Loucy (cell line): ENCODE measurements at regions not wholly inside any gene's neighbourhood (a gene's known extent, or its start where the extent isn't known, plus 50 kb on each side); places are given as distances from the start of the nearest gene placed in this dataset.
"Not testable (repeated sequence)": the region's sequence is repeated elsewhere in the genome, so short reads cannot be mapped to it uniquely, and the experiment has no call there.

ENCODE experiments used
- H2AFZ ChIP-seq: fragments of 200-600 bp; sonication (generic); 2 replicates; pipeline ENCODE4 v1.6.0; 2016; ENCODE audit warnings: antibody characterized with exemption, mild to moderate bottlenecking, low read length, moderate library complexity
- H3F3A ChIP-seq: fragments of 200-600 bp; 2 replicates; pipeline ENCODE4 v1.6.0; 2016; ENCODE audit warnings: antibody characterized with exemption, low read depth, mild to moderate bottlenecking
- H3K27me3 ChIP-seq: fragments of 200-600 bp; sonication (generic); 2 replicates; pipeline ENCODE4 v1.6.1; 2014; ENCODE audit warnings: low read length, mild to moderate bottlenecking; ENCODE audit not compliant: insufficient read depth, poor library complexity, severe bottlenecking
- H3K36me3 ChIP-seq: fragments of 200-600 bp; sonication (generic); 2 replicates; pipeline ENCODE4 v1.6.1; 2016; ENCODE audit warnings: low read length; ENCODE audit not compliant: insufficient read depth
- H3K4me1 ChIP-seq: fragments of 200-600 bp; sonication (generic); 2 replicates; pipeline ENCODE4 v1.5.1; 2014; ENCODE audit warnings: low read length, mild to moderate bottlenecking; ENCODE audit not compliant: insufficient read depth, poor library complexity, severe bottlenecking
- H3K4me2 ChIP-seq: fragments of 200-600 bp; sonication (generic); 2 replicates; pipeline ENCODE4 v1.6.0; 2014; ENCODE audit warnings: antibody characterized with exemption, low read length, low read depth, mild to moderate bottlenecking; ENCODE audit not compliant: poor library complexity, severe bottlenecking
- H3K4me3 ChIP-seq: fragments of 200-600 bp; sonication (generic); 2 replicates; pipeline ENCODE4 v1.5.1; 2014; ENCODE audit warnings: low read length, mild to moderate bottlenecking, mixed read lengths; ENCODE audit not compliant: poor library complexity, severe bottlenecking
- H3K79me2 ChIP-seq: fragments of 200-600 bp; sonication (generic); 2 replicates; pipeline ENCODE4 v1.6.1; 2014; ENCODE audit warnings: low read length; ENCODE audit not compliant: insufficient read depth
- H3K9ac ChIP-seq: fragments of 200-600 bp; sonication (generic); 2 replicates; pipeline ENCODE4 v1.6.0; 2014; ENCODE audit warnings: mild to moderate bottlenecking, low read depth, low read length, moderate library complexity; ENCODE audit not compliant: poor library complexity, severe bottlenecking
- H3K9me2 ChIP-seq: fragments of 200-600 bp; sonication (generic); replicated peaks from 2 replicates; pipeline ENCODE4 v1.6.1; 2016; ENCODE audit warnings: low read depth, low read length, mixed read lengths
- H3K9me3 ChIP-seq: fragments of 200-600 bp; sonication (generic); 2 replicates; pipeline ENCODE4 v1.6.1; 2014; ENCODE audit warnings: mild to moderate bottlenecking, antibody characterized with exemption, low read length, low read depth; ENCODE audit not compliant: insufficient read depth
- H4K20me1 ChIP-seq: fragments of 200-600 bp; sonication (generic); 2 replicates; pipeline ENCODE4 v1.6.0; 2014; ENCODE audit warnings: antibody characterized with exemption, low read length, mild to moderate bottlenecking; ENCODE audit not compliant: insufficient read depth, poor library complexity, severe bottlenecking
- EZH2phosphoT487 ChIP-seq: fragments of 200-600 bp; IDR thresholded peaks from 2 replicates; pipeline ENCODE4 v1.6.1; 2018; ENCODE audit warnings: antibody characterized with exemption, mild to moderate bottlenecking, moderate library complexity, borderline replicate concordance
- TF ChIP-seq, protein P1 (sequence below): fragments of 200-600 bp; sonication (generic); conservative IDR thresholded peaks from 2 replicates; pipeline ENCODE4 v1.5.1; 2014; ENCODE audit warnings: mild to moderate bottlenecking, antibody characterized with exemption, low read length

DNA sequence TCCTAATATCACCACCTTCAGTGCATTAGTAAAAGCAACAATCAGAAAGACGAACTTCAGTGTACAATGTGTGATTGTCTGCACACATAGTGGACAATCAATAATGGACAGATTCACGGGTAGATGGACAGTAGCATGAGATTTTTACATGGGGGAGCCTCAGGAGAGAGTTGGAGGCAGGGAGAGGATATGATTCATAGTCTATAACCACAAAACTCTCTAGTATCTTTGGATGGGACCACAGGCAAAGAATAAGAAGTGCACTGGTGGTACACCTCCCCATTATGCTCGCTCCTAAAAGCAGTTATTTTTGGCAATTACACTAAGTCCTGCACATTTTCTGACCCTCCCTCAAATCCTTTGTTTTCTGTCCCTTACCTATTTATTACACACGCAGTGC is 624.4 kb upstream of the ACTRT1 start:
- Histone ChIP-seq H3F3A (no peaks in the 10 kb centered on the region), H4K20me1 (no peaks in the 10 kb centered on the region), H3K4me3 (no peak overlapping the region), H3K36me3 (no peaks in the 10 kb centered on the region), H3K4me1 (no peaks in the 10 kb centered on the region), H2AFZ (no peak overlapping the region), H3K4me2 (no peak overlapping the region), H3K9ac (no peak overlapping the region), H3K9me3 (no peaks in the 10 kb centered on the region), H3K79me2 (no peaks in the 10 kb centered on the region), H3K27me3 (no peaks in the 10 kb centered on the region), H3K9me2 (no peaks in the 10 kb centered on the region)
- no peak for TF ChIP-seq EZH2phosphoT487
- TF ChIP-seq, protein P1, sequence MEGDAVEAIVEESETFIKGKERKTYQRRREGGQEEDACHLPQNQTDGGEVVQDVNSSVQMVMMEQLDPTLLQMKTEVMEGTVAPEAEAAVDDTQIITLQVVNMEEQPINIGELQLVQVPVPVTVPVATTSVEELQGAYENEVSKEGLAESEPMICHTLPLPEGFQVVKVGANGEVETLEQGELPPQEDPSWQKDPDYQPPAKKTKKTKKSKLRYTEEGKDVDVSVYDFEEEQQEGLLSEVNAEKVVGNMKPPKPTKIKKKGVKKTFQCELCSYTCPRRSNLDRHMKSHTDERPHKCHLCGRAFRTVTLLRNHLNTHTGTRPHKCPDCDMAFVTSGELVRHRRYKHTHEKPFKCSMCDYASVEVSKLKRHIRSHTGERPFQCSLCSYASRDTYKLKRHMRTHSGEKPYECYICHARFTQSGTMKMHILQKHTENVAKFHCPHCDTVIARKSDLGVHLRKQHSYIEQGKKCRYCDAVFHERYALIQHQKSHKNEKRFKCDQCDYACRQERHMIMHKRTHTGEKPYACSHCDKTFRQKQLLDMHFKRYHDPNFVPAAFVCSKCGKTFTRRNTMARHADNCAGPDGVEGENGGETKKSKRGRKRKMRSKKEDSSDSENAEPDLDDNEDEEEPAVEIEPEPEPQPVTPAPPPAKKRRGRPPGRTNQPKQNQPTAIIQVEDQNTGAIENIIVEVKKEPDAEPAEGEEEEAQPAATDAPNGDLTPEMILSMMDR, result no peak

DNA sequence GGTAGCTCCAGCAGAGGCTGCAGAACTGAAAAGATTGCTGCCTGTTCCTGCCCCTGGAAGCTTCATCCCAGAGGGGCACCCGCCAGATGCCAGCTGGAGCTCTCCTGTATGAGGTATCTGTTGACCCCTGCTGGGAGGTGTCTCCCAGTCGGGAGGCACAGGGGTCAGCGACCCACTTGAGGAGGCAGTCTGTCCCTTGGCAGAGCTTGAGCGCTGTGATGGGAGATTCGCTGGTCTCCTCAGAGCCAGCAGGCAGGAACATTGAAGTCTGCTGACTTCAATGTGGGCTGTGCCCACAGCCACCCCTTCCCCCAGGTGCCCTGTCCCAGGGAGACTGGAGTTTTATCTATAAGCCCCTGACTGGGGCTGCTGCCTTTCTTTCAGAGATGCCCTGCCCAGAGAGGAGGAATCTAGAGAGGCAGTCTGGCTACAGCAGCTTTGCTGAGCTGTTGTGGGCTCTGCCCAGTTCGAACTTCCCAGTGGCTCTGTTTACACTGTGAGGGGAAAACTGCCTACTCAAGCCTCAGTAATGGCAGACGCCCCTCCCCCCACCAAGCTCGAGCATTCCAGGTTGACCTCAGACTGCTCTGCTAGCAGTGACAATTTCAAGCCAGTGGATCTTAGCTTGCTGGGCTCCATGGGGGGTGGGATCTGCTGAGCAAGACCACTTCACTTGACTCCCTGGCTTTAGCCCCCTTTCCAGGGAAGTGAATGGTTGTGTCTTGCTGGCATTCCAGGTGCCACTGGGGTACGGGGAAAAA is 622.3 kb upstream of the ACTRT1 start:
- not testable (repeated sequence) for H3K4me1 ChIP-seq, H3K9ac ChIP-seq, H3K4me2 ChIP-seq, H4K20me1 ChIP-seq, H3K4me3 ChIP-seq, H3K27me3 ChIP-seq, H2AFZ ChIP-seq, H3K36me3 ChIP-seq, H3K9me2 ChIP-seq, H3K9me3 ChIP-seq, H3F3A ChIP-seq, H3K79me2 ChIP-seq

DNA sequence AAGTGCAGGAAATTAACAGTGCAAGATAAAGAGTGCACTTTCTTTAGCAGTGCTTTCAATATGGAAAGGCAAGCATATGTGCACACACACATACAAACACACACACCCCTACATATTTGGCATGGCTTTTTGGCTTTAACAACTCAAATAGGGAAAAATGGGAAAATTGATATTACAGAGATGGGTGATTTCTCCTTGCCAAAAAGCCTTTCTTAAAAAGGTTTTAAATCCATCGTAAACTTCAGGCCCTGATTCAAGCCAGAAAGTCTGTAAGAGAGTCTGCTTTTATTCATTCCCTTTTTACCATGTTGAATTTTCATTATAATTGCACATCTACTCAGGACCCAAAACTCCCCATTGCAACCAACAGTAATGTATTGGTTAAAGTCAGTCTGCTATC is 612.0 kb upstream of the ACTRT1 start:
- Histone ChIP-seq H3K4me2 (no peak overlapping the region), H3K9me3 (no peaks in the 10 kb centered on the region), H3K9me2 (no peaks in the 10 kb centered on the region), H3K79me2 (no peaks in the 10 kb centered on the region), H3K36me3 (no peaks in the 10 kb centered on the region), H3K4me3 (no peak overlapping the region), H4K20me1 (no peaks in the 10 kb centered on the region), H3F3A (no peaks in the 10 kb centered on the region), H2AFZ (no peak overlapping the region), H3K4me1 (no peaks in the 10 kb centered on the region), H3K9ac (no peak overlapping the region), H3K27me3 (no peaks in the 10 kb centered on the region)
- no peak for TF ChIP-seq EZH2phosphoT487
- TF ChIP-seq, protein P1, result no peak

GRCh38 chrX:128653524-128654060 is 601.4 kb upstream of the ACTRT1 start:
- no peaks in the 10 kb centered on the region for H3K4me1 ChIP-seq
- H3K9me3 ChIP-seq, result no peaks in the 10 kb centered on the region
- H4K20me1 ChIP-seq, result no peaks in the 10 kb centered on the region
- TF ChIP-seq, protein P1, result no peak
- no peak for TF ChIP-seq EZH2phosphoT487
- no peak overlapping the region for H3K9ac ChIP-seq
- no peak overlapping the region for H3K4me3 ChIP-seq
- no peaks in the 10 kb centered on the region for H3K79me2 ChIP-seq
- H3K4me2 ChIP-seq, result no peak overlapping the region
- no peak overlapping the region for H2AFZ ChIP-seq
- no peaks in the 10 kb centered on the region for H3K36me3 ChIP-seq
- no peaks in the 10 kb centered on the region for H3K27me3 ChIP-seq
- no peaks in the 10 kb centered on the region for H3K9me2 ChIP-seq
- no peaks in the 10 kb centered on the region for H3F3A ChIP-seq
